ENCODE measurements at regions not wholly inside any gene's neighbourhood (a gene's known extent, or its start where the extent isn't known, plus 50 kb on each side); places are given as distances from the start of the nearest gene placed in this dataset.
"Not testable (repeated sequence)": the region's sequence is repeated elsewhere in the genome, so short reads cannot be mapped to it uniquely, and the experiment has no call there.

DNA sequence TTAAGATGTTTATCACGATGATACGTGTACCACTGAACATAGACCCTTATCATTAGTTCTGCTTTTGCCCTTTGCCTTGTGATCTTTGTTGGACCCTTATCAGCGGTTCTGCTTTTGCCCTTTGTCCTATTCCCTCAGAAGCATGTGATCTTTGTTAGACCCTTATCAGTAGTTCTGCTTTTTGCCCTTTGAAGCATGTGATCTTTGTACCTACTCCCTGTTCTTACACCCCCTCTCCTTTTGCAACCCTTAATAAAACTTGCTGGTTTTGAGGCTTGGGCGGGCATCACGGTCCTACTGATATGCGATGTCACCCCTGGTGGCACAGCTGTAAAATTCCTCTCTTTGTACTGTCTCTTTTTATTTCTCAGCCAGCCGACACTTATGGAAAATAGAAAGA is 117.0 kb downstream of the SDHAF3 start:
- H3K27ac ChIP-seq; DNase-seq; intact Hi-C loops (cut with DNase I); H3K36me3 ChIP-seq; H3K27me3 ChIP-seq; H3K4me3 ChIP-seq (replicated peaks in 1 of 3); H3K9me3 ChIP-seq; H3K4me1 ChIP-seq: not testable (repeated sequence)
- 77 to 79% methylated on average over 7 of the region's 7 CpGs for WGBS, 2 donors

DNA sequence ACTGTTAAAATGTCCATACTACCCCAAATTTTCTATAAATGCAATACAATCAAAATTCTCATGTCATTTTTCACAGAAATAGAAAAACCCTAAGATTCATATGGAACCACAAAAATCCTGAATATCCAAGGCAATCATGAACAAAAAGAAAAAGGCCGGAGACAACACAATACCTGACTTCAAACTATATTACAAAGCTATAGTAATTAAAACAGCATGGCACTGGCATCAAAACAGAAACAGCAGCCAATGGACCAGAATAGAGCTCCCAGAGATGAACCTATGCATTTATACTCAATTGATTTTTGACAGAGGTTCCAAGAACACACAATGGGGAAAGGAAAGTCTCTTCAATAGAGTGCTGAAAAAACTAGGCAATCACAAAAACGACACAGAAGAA is 128.8 kb downstream of the SDHAF3 start:
- H3K4me1 ChIP-seq: no peaks in the 10 kb centered on the region
- TF ChIP-seq POLR2A (IDR thresholded peaks at IDR 0.05) (no peak), CTCF (IDR thresholded peaks at IDR 0.05) (no peak)
- no peak overlapping the region for H3K27ac ChIP-seq
- no peaks in the 10 kb centered on the region for H3K9me3 ChIP-seq
- no peak for DNase-seq
- no peak overlapping the region for H3K4me3 ChIP-seq (replicated peaks in 1 of 3)
- intact Hi-C loops (cut with DNase I): no loop called here
- no peaks in the 10 kb centered on the region for H3K27me3 ChIP-seq
- H3K36me3 ChIP-seq: no peaks in the 10 kb centered on the region
- 72 to 79% methylated on average over 2 of the region's 2 CpGs for WGBS, 2 donors

DNA sequence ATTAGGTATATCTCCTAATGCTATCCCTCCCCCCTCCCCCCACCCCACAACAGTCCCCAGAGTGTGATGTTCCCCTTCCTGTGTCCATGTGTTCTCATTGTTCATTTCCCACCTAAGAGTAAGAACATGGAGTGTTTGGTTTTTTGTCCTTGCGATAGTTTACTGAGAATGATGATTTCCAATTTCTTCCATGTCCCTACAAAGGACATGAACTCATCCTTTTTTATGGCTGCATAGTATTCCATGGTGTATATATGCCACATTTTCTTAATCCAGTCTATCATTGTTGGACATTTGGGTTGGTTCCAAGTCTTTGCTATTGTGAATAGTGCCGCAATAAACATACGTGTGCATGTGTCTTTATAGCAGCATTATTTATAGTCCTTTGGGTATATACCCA is 140.7 kb downstream of the SDHAF3 start:
- DNase-seq; H3K27me3 ChIP-seq; H3K4me1 ChIP-seq; H3K36me3 ChIP-seq; H3K27ac ChIP-seq; H3K4me3 ChIP-seq (replicated peaks in 1 of 3); H3K9me3 ChIP-seq; intact Hi-C loops (cut with DNase I): not testable (repeated sequence)
- WGBS, 2 donors: 89 to 94% methylated on average over 1 of the region's 3 CpGs

GRCh38 chr7:97269741-97270140 is 152.2 kb downstream of the SDHAF3 start:
- intact Hi-C loops (cut with DNase I): no loop called here
- no peaks in the 10 kb centered on the region for H3K9me3 ChIP-seq
- H3K4me3 ChIP-seq (replicated peaks in 1 of 3): no peak overlapping the region
- DNase-seq: no peak
- no peaks in the 10 kb centered on the region for H3K36me3 ChIP-seq
- no peaks in the 10 kb centered on the region for H3K4me1 ChIP-seq
- no peaks in the 10 kb centered on the region for H3K27me3 ChIP-seq
- TF ChIP-seq POLR2A (IDR thresholded peaks at IDR 0.05): no peak
- no peak for TF ChIP-seq CTCF (IDR thresholded peaks at IDR 0.05)
- H3K27ac ChIP-seq: no peak overlapping the region

DNA sequence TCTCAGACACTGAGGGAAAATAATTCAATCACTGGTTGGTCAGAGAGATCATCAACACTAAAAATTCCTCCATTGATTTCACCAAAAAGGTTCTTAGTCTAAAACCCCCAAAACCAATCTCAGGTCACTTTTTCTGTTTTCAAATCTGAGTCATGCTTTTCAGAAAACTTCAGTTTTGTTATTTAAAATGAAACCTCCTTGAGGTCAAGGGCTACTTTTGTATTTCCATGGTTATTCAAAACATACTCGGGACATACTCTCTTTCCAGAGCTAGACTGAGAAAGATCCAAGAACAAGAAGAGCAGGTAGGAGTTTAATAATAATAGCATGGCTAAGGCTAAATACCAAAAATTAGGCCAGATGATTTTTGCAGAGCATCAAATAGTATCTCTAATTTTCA is 152.8 kb downstream of the SDHAF3 start:
- Histone ChIP-seq H3K4me1 (no peaks in the 10 kb centered on the region), H3K36me3 (no peaks in the 10 kb centered on the region), H3K4me3 (replicated peaks in 1 of 3) (no peak overlapping the region), H3K27ac (no peak overlapping the region), H3K9me3 (no peaks in the 10 kb centered on the region), H3K27me3 (no peaks in the 10 kb centered on the region)
- 35 to 47% methylated on average over 1 of the region's 1 CpG for WGBS, 2 donors
- no peak for TF ChIP-seq CTCF (IDR thresholded peaks at IDR 0.05)
- no peak for TF ChIP-seq POLR2A (IDR thresholded peaks at IDR 0.05)
- no peak for DNase-seq
- intact Hi-C loops (cut with DNase I): no loop called here

GRCh38 chr7:97271619-97272018 is 154.1 kb downstream of the SDHAF3 start:
- Histone ChIP-seq H3K27me3 (no peaks in the 10 kb centered on the region), H3K27ac (no peak overlapping the region), H3K4me3 (replicated peaks in 1 of 3) (no peak overlapping the region), H3K4me1 (no peaks in the 10 kb centered on the region), H3K36me3 (no peaks in the 10 kb centered on the region), H3K9me3 (no peaks in the 10 kb centered on the region)
- intact Hi-C loops (cut with DNase I): no loop called here
- DNase-seq: no peak
- 74 to 80% methylated on average over 4 of the region's 4 CpGs for WGBS, 2 donors
- TF ChIP-seq POLR2A (IDR thresholded peaks at IDR 0.05) (no peak), CTCF (IDR thresholded peaks at IDR 0.05) (no peak)
